Loucy (cell line): ENCODE measurements at regions not wholly inside any gene's neighbourhood (a gene's known extent, or its start where the extent isn't known, plus 50 kb on each side); places are given as distances from the start of the nearest gene placed in this dataset.

Experiments
- H2AFZ ChIP-seq: fragments of 200-600 bp; sonication (generic); 2 replicates; pipeline ENCODE4 v1.6.0; 2016; ENCODE audit warnings: antibody characterized with exemption, mild to moderate bottlenecking, low read length, moderate library complexity
- H3F3A ChIP-seq: fragments of 200-600 bp; 2 replicates; pipeline ENCODE4 v1.6.0; 2016; ENCODE audit warnings: antibody characterized with exemption, low read depth, mild to moderate bottlenecking
- H3K27me3 ChIP-seq: fragments of 200-600 bp; sonication (generic); 2 replicates; pipeline ENCODE4 v1.6.1; 2014; ENCODE audit warnings: low read length, mild to moderate bottlenecking; ENCODE audit not compliant: insufficient read depth, poor library complexity, severe bottlenecking
- H3K36me3 ChIP-seq: fragments of 200-600 bp; sonication (generic); 2 replicates; pipeline ENCODE4 v1.6.1; 2016; ENCODE audit warnings: low read length; ENCODE audit not compliant: insufficient read depth
- H3K4me1 ChIP-seq: fragments of 200-600 bp; sonication (generic); 2 replicates; pipeline ENCODE4 v1.5.1; 2014; ENCODE audit warnings: low read length, mild to moderate bottlenecking; ENCODE audit not compliant: insufficient read depth, poor library complexity, severe bottlenecking
- H3K4me2 ChIP-seq: fragments of 200-600 bp; sonication (generic); 2 replicates; pipeline ENCODE4 v1.6.0; 2014; ENCODE audit warnings: antibody characterized with exemption, low read length, low read depth, mild to moderate bottlenecking; ENCODE audit not compliant: poor library complexity, severe bottlenecking
- H3K4me3 ChIP-seq: fragments of 200-600 bp; sonication (generic); 2 replicates; pipeline ENCODE4 v1.5.1; 2014; ENCODE audit warnings: low read length, mild to moderate bottlenecking, mixed read lengths; ENCODE audit not compliant: poor library complexity, severe bottlenecking
- H3K79me2 ChIP-seq: fragments of 200-600 bp; sonication (generic); 2 replicates; pipeline ENCODE4 v1.6.1; 2014; ENCODE audit warnings: low read length; ENCODE audit not compliant: insufficient read depth
- H3K9ac ChIP-seq: fragments of 200-600 bp; sonication (generic); 2 replicates; pipeline ENCODE4 v1.6.0; 2014; ENCODE audit warnings: mild to moderate bottlenecking, low read depth, low read length, moderate library complexity; ENCODE audit not compliant: poor library complexity, severe bottlenecking
- H3K9me2 ChIP-seq: fragments of 200-600 bp; sonication (generic); replicated peaks from 2 replicates; pipeline ENCODE4 v1.6.1; 2016; ENCODE audit warnings: low read depth, low read length, mixed read lengths
- H3K9me3 ChIP-seq: fragments of 200-600 bp; sonication (generic); 2 replicates; pipeline ENCODE4 v1.6.1; 2014; ENCODE audit warnings: mild to moderate bottlenecking, antibody characterized with exemption, low read length, low read depth; ENCODE audit not compliant: insufficient read depth
- H4K20me1 ChIP-seq: fragments of 200-600 bp; sonication (generic); 2 replicates; pipeline ENCODE4 v1.6.0; 2014; ENCODE audit warnings: antibody characterized with exemption, low read length, mild to moderate bottlenecking; ENCODE audit not compliant: insufficient read depth, poor library complexity, severe bottlenecking
- CTCF ChIP-seq: fragments of 200-600 bp; sonication (generic); conservative IDR thresholded peaks from 2 replicates; pipeline ENCODE4 v1.5.1; 2014; ENCODE audit warnings: mild to moderate bottlenecking, antibody characterized with exemption, low read length
- EZH2phosphoT487 ChIP-seq: fragments of 200-600 bp; IDR thresholded peaks from 2 replicates; pipeline ENCODE4 v1.6.1; 2018; ENCODE audit warnings: antibody characterized with exemption, mild to moderate bottlenecking, moderate library complexity, borderline replicate concordance

DNA sequence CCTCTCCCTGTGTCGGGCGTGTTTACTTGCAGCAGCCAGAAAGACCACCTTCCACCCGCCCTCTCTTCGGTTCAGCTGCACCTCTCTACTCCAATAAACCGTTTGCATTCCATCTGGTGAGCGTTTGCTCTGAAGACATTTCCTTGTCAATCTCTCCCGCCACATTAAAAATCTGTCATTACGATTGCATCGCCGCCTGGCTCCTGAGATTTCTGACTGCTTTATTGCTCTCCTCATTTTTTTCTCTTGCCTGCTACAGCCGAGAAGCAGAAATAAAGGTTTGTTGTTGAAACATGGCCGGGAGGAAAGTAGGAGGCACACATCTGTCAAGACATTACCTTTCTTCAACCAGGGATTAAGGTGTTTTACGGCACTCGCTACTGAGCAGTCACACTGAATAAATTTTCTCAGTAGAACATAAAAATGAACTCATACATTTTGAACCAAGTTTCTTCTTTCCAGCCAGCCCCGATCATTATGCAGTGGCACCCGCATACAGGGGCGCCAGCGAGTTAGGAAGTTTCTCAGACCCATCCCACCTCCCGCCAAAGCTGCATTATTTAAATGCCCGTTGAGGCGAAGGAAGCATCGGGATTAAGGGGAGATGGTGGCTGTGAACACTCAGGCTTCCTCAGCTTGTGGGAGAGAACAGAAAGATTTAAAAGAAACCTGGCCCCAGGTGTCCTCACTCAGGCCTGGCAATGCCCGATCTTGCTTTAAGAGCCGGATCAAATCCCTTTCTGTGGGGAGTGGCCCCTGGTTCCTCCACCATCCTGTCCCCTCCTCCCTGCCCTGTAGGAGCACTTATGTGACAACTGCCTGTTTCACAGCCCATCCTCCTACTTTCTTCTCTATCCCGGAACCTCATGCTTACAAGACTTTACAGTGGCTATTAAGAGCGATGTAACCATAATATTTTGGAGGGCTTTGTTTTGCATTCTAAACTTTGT, 1108.9 kb downstream of the BCL11B start:
- H4K20me1 ChIP-seq = no peaks in the 10 kb centered on the region
- H3K9ac ChIP-seq = no peak overlapping the region
- no peak overlapping the region for H2AFZ ChIP-seq
- no peak overlapping the region for H3K4me3 ChIP-seq
- no peaks in the 10 kb centered on the region for H3K36me3 ChIP-seq
- H3K9me2 ChIP-seq = no peaks in the 10 kb centered on the region
- no peaks in the 10 kb centered on the region for H3K9me3 ChIP-seq
- H3F3A ChIP-seq = no peaks in the 10 kb centered on the region
- H3K4me1 ChIP-seq = peaks cover 14% of the 10 kb centered on the region
- no peak overlapping the region for H3K4me2 ChIP-seq
- TF ChIP-seq EZH2phosphoT487 (no peak), CTCF (no peak)
- H3K79me2 ChIP-seq = no peaks in the 10 kb centered on the region
- H3K27me3 ChIP-seq = no peaks in the 10 kb centered on the region

GRCh38 chr14:98163873-98164272, 1108.1 kb downstream of the BCL11B start:
- TF ChIP-seq CTCF (no peak), EZH2phosphoT487 (no peak)
- no peak overlapping the region for H3K9ac ChIP-seq
- H3K9me2 ChIP-seq = no peaks in the 10 kb centered on the region
- H3K4me1 ChIP-seq = peaks cover 21% of the 10 kb centered on the region
- no peaks in the 10 kb centered on the region for H4K20me1 ChIP-seq
- H3K27me3 ChIP-seq = no peaks in the 10 kb centered on the region
- H3K4me2 ChIP-seq = no peak overlapping the region
- no peak overlapping the region for H3K4me3 ChIP-seq
- H3F3A ChIP-seq = no peaks in the 10 kb centered on the region
- H2AFZ ChIP-seq = no peak overlapping the region
- H3K36me3 ChIP-seq = no peaks in the 10 kb centered on the region
- no peaks in the 10 kb centered on the region for H3K79me2 ChIP-seq
- H3K9me3 ChIP-seq = no peaks in the 10 kb centered on the region

DNA sequence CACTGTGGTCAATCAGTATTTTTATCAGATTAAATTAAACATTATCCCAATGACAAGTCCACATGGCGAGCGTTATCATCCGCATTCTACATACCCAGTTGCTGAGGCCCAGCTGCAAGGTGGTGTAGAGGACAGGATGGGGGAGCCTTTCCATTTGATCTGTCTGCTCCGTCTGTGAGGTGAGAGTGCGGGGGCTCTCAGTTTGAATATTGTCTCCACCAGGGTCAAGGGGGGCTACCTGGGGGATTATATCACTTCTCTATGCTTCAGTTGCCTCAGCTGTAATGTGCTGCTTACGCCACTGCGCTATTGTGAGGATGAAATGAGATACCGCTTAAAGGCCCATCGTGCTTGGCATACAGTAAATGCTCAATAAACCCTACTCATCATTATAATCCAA, 1106.0 kb downstream of the BCL11B start:
- Histone ChIP-seq H3K27me3 (no peaks in the 10 kb centered on the region), H3K4me1 (peaks cover 29% of the 10 kb centered on the region), H3K9me2 (no peaks in the 10 kb centered on the region), H2AFZ (no peak overlapping the region), H3K9ac (no peak overlapping the region), H4K20me1 (no peaks in the 10 kb centered on the region), H3F3A (no peaks in the 10 kb centered on the region), H3K4me2 (no peak overlapping the region), H3K36me3 (no peaks in the 10 kb centered on the region), H3K9me3 (no peaks in the 10 kb centered on the region), H3K79me2 (no peaks in the 10 kb centered on the region), H3K4me3 (no peak overlapping the region)
- no peak for TF ChIP-seq EZH2phosphoT487
- no peak for TF ChIP-seq CTCF
